Skeletal muscle cell (primary cell): ENCODE measurements at regions not wholly inside any gene's neighbourhood (a gene's known extent, or its start where the extent isn't known, plus 50 kb on each side); places are given as distances from the start of the nearest gene placed in this dataset.

Experiments used
- DNase-seq: peaks from one replicate; pipeline ENCODE4 v3.0.0-alpha.2; 2010; ENCODE audit warnings: low read depth
- H3K4me3 ChIP-seq: 2 replicates; pipeline ENCODE4 v1.5.1; 2011; ENCODE audit warnings: low read depth, mild to moderate bottlenecking, control low read depth, low read length, moderate library complexity

DNA sequence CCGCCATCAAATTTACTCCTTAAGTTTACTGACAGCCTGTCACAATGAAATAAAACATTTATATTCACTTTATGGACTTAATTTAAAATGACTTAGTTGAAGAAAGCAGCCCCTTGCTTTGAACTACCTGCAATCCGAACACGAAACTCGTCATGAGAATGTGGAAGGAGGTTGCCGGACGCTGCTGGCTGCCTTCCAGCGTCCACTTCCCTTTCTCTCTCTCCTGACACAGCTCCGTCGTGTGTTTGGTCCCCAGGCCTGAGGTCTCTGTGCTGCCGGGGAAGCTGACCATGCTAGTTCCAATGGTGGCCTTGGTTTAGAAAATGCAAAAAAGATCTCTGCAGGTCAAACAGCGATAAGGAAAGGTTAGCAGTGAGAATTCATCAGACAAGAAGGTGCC is 519.7 kb downstream of the CDH26 start:
- DNase-seq: no peak
- no peak overlapping the region for H3K4me3 ChIP-seq

DNA sequence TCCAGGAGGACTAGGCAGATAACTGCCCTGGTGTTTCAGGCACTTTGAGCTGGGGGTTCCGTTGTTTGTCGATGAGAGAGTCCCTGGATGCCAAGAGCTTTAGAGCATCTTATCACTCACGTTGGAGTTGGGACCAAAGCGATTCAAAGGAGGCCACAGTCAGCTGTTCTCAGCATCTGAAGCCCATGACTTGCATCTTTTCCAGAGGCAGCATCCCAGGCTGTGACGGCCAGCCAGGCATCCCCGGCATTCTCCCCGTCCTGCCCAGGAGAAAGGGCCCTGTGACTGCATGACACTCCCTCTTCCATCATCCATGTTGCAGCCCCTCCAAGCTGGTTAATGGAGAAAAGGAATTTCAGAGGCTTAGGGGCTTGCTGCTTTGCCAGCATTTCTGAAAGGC is 520.3 kb downstream of the CDH26 start:
- no peak overlapping the region for H3K4me3 ChIP-seq
- no peak for DNase-seq

DNA sequence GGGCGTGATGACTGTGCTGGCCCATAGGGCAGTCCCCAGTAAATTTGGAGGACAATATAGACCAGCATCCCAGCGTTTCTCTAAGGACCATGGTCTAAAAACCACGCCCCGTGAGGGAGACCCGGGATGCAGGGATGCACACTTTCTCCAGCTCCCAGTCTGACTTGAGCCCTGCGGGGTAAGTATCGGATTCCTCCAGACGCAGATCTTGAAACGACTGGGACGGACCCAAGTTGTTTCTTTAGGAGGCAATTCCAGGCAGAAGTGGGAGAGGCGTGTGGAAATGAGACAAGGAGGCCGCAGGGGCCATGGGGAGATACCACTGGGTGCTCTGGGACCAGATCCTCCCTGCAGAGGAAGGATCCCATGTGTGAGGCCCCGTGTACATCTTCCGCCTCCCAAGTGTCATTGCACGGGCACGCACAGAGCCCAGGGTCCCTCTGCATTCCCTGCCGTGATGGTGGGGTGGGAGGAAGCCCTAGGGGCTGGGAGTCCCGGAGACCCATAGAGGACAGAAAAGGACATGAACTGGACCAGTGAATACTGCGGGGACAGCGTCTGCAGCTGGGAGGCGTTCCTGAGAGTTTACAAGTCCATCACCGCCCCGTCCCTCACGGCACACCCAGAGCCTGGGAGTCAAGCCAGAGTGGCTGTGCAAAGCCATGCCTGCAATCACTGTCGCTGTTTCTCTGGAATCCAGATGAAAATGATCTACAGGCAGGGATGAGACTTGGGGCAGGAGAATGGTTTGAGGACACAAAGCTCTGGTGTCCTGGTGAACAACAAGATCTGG is 522.9 kb downstream of the CDH26 start:
- no peak for DNase-seq
- no peak overlapping the region for H3K4me3 ChIP-seq

DNA sequence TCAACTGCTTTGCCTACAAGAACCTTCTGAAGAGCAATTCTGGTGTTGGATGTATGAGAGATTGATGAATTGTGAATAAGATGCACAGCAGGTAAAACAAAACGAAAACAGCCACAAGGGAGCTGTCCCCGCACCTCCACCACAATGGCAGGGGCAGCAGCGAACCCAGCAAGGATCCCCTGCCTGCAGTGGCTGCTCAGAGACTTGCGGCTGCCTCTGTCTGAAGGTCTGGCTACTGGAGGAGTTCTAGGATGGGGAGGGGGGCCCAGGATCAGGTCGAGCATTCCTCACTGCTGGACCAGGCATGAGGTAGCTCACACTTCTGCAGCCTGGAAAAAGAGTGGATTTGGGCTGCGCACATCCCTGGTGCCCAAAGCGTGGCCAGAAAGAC is 523.5 kb downstream of the CDH26 start:
- DNase-seq: no peak
- H3K4me3 ChIP-seq: no peak overlapping the region

DNA sequence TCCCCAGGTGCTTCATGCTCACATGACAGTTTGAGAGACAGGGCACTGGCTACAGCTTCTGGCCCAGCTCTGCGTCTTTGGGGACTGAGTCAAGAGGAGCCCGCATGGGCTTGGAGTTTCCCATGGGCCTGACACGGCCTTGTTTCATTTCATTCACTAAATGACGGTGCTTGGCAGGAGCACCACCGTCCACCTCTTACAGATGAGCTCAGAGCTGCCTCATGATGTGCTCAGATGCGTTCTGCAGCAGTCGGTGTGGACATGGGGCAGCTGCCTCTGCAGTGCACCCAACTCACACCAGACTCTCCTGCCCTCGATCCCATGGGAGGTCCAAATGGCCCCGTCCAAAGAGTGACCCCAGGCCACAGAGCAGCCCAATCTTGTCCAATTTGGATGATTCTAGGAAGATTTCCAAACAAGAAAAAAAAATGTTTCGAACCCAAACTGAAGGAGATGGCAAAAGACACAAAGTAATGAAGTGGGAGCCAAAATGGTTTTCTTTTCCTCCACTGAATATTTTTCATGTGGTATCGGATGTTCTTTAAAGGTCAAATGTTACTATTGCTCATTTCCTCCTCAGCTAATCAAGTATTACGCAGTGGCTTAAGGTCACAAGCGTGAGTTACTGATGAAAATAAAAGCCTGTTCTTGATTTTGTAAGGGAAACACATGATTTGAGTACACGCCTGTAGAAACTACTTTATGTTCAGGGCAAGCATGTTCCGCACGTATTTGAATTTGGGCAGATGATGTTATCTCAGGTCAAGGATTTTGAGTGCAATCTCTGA is 524.2 kb downstream of the CDH26 start:
- DNase-seq: no peak
- no peak overlapping the region for H3K4me3 ChIP-seq

DNA sequence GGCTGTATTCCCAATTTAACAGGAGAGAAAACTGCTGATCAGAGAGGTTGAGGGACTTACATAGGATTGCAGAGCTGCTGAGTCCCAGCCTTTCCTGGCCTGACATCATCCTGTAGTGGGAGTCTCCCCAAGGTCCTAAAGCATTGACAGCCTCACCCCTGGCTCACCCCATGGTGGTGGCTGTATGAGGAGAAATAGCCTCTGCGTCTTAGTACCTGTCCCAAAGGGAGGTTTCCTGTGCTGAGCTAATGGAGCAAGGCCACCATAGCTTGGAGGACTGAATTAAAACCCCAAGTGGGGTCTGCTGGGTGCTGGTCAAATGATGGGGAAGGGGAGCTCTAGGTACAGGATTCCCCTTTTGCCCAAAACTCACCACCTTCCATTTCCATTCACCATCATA is 525.1 kb downstream of the CDH26 start:
- H3K4me3 ChIP-seq: no peak overlapping the region
- no peak for DNase-seq

DNA sequence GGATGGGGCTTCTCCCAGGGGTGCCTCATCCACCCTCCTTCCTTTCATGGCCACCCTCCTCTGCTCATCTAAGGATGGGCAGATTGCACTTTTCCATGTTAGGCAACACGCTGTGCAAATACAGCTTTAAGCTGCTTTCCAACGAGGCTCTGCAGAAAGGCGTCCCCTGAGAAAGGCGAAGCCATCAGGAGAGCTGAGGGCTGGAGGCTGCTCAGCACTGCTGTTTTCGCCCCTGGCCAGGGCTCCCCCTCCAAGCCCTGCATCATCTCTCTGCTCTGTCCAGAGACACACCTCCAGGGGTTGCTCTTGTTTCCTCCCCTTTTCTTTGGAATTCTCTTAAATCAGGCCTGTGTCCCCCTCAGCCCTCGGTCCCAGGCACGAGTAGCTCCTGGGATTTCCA is 526.1 kb downstream of the CDH26 start:
- H3K4me3 ChIP-seq: no peak overlapping the region
- DNase-seq: no peak

DNA sequence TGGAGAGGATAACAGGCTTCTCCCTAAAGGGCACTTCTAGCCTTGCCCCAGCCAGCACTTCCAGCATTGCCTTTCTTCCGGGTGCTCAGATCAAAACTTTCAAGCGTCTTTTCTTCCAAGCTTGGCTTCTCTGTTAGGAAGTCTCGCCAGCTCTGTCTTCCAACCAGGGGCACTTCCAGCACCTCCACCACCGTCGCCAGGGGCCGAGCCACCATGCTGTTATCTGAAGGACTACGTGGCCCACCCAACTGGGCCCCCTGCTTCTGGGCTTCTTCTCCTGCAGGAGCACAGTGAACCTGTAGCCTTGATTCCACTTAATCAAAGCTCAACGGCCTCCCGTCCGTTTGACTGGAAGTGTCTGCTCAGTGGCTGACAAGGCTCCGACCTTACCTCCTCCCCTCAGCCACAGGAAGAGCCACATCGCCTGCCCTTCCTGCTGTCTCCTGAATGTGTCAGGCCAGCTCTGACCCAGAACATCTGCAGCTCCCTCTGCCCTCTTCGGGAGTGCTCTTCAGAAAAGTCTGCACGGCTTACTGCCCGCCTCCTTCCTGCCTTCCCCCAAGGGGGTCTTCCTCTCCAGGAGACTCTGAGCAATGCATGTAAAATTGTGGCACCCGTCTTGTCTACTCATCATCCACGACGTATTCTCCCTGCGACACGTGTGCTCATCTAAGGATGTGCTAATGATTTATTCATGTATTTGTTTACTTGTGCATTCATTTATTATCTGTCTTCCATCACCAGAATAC is 527.0 kb downstream of the CDH26 start:
- DNase-seq: no peak
- no peak overlapping the region for H3K4me3 ChIP-seq

DNA sequence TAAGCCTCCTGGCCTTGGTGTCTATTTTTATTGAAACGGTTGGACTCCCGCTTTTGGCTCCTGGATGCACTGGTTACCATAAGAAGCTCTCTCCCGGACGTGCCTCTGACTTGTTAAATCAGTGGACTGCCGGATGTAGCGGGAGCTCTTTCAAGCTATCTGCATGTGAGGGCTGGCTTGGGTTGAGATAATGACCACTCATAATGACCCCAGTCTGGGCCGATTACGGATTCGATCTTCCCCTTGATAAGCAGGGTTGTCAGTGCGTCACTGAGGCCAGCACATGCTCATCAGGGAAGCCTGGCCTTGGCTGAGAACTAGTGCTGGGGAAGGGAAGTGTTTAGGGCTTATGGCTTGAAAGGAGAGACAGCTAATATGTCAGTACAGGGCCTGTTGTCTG is 528.1 kb downstream of the CDH26 start:
- no peak for DNase-seq
- no peak overlapping the region for H3K4me3 ChIP-seq

DNA sequence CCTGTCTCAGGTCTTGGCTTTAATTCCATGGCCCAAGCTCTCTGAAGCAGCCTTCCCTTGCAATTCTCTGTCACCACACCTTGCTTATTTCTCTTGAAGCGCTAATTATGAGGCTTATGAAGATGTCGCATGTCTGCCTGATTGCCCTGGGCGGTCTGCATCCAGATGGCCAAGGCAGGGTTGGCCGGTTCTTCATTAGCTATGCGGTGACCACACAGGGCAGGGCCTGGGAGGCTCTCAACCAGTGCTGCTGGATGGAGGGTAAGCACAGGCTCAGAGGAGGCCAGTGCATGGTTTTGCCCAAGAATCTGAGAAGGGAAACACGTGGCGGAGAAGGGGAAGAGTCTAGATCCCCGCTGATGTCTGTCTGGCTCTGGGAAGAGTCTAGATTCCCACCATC is 528.7 kb downstream of the CDH26 start:
- H3K4me3 ChIP-seq: no peak overlapping the region
- no peak for DNase-seq

DNA sequence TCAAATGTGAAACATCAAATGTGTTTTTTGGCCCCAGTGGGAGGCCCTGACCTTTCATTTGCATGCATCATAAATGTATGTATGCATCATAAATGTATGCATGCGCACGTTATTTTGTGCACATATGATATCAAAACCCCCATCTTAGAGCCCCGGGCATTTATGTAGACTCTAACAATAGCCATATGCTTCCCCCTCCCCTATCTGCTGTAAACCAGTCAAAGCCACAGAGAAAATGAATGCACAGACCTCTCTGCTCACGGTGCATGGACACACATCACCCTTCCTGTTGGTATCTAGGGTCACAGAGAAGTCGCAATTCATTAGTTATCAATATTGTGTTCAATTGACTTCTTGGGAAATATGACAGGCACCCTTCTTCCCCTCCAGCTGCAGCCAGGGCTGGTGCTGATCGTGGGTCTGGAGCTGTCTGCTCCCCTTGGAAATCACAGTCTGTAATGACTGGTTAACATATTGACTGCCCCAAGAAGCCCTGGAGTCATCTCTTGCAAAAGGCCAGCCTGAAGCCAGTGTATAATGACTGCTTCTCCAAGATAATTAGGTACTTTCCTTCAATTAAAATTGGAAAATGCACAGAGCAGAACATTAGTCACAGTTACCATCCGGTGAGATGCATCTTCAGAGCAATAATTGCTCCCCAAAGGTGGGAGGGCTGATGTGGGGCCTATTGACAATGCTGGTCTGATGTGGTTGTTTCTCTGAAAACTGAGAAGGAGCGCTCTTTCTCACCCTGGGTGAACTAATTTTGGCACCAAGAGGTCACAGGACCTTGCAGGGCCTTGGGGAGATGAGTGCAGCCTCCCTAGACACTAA is 532.2 kb downstream of the CDH26 start:
- DNase-seq: no peak
- no peak overlapping the region for H3K4me3 ChIP-seq

DNA sequence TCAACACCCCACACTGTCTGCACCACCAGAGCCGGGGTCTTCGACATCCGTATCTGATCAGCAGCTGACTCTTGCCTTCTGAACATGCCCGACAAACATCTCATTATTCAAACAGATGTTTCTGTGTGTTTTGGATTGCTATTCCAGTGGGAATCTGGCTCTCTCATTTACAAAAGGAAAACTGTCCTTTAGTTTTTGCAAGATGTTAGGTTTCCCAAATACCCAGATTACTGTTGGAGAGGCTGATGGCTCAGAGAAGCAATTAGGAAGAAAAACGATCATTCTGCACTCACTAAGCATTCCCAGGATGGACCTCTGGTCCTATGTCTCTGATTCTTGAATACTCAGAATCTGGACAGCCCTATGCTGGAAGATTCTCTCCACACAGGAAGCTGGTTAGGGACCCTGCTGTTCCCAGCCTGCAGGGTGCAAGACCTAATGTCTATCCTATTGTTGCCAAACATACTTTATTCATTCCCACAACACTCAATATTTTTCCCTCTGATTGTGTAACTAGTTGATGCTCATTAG is 532.9 kb downstream of the CDH26 start:
- no peak overlapping the region for H3K4me3 ChIP-seq
- DNase-seq: no peak

DNA sequence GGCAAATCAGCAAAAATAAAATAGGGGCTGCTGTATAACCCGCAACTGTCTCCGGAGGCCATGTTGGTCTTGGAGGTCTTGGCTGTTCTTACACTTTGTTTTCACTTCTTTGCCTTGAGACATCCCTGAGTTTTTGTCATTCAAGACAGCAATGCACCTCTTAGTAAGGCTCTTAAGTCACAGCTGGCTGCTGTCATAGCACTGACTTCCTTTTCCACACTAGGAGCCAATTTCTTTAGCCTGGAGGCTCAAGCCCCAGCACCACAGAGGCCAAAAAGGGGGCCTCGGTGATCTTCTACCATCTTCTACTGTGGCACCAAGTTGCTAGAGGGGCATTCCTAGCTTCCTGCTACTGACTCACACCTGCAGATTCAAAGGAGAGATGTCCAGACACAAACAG is 536.3 kb downstream of the CDH26 start:
- no peak overlapping the region for H3K4me3 ChIP-seq
- DNase-seq: no peak

DNA sequence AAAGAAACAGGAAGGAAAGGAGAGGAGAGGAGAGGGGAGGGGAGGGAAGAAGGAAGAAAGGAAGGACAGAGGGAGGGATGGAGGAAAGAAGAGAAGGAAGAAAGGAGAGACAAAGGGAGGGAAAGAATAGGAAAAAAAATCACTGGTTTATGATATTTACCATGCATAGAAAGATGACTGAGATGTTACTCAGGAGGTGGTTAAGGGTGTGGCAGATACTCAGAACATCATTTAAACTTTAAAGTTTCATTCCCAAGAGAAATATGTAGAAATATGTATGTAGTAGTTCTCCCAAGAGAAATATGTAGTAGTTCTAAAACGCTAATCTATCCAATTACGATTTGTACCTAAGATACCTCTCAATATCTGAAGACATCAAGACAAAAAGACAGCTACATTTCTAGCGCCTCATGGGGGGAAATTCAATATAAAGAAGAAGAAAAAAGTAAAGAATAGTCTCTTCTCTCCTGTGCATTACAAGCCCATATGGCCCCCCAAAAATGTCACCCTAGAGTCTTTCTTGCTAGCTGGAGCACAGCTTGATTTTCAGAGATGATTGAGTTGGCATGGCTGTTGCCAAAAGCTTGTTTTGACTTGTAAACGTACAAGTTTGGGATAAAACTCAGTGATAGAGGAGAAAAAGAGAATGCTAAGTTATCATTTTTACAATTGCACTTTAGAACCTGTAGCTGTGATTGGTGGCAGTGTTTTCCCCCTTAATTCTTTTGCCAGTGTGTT is 539.2 kb downstream of the CDH26 start:
- DNase-seq: no peak
- H3K4me3 ChIP-seq: no peak overlapping the region

DNA sequence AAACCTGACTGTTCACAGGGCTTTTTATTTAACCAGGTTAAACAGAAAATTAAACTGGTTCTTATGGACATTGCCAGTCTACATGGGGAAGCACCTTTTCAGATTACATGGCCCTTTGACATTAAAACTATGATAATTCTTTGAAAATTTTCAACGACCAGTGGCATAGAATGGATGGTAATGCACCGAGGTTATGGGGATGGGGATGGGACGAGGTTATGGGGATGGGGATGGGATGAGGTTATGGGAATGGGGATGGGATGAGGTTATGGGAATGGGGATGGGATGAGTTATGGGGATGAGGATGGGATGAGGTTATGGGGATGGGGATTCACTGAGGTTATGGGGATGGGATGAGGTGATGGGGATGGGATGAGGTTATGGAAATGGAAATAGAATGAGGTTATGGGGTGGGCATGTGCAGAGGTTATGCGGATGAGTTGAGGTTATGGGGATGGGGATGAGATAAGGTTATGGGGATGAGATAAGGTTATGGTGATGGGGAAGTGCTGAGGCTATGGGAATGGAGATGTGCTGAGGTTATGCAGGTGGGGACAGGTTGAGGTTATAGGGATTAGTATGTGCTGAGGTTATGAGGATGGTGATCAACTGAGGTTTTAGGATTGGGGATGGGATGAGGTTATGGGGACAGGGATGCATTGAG is 541.9 kb downstream of the CDH26 start:
- no peak for DNase-seq
- no peak overlapping the region for H3K4me3 ChIP-seq

DNA sequence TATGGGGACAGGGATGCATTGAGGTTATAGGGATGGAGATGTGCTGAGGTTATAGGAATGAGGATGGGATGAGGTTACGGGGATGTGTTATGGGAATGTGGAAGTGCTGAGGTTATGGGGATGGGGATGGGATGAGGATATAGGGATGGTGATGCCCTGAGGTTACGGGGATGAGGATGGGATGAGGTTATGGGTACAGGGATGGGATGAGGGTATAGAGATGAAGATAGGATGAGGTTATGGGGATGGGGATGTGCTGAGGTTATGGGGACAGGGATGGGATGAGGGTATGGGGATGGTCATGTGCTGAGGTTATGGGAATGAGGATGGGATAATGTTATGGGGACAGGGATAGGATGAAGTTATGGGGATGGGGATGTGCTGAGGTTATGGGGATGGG is 542.8 kb downstream of the CDH26 start:
- H3K4me3 ChIP-seq: no peak overlapping the region
- DNase-seq: no peak

DNA sequence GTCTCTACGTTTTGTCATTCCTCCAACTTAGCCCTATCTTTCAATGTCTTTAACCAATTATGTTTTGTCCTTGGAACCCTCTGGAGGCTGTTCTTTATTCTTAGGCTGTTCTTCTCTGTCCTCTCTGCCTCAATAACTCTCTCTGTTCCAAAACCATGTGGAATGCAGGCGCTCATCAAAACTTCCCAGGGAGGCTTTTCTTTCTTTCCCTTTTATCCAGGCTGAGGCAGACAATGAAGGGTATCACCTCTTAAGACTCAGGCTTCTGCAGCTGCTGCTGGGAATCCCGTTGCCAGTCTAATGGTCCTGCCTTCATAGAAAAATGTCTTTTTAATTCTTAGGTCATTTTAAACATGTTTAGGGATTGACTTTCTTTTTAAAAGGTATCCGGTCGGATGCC is 544.7 kb downstream of the CDH26 start:
- no peak overlapping the region for H3K4me3 ChIP-seq
- no peak for DNase-seq

DNA sequence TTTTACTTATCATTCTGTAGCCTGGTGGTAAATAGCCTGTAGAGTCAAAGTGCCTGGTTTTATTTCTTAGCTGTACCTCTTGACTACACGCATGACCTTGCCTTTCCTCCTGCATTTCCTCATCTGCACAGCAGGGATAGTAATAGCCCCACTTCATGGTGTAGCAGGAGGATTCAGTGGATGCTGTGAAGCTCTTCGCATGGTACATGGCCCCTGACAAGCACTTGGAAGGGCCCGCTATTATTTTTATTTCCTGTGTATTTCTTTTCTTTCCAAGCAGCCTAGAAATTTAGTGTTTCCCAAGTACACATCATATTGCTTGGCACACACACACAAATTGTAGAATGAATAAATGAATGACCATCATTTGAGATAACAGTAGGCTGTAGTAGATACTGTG is 547.2 kb downstream of the CDH26 start:
- DNase-seq: no peak
- no peak overlapping the region for H3K4me3 ChIP-seq
